ENCODE measurements at regions not wholly inside any gene's neighbourhood (a gene's known extent, or its start where the extent isn't known, plus 50 kb on each side); places are given as distances from the start of the nearest gene placed in this dataset.

- no peaks in the 10 kb centered on the region for H3K9me3 ChIP-seq
- H3K4me1 ChIP-seq: no peaks in the 10 kb centered on the region
- H3K4me3 ChIP-seq: no peak overlapping the region
- TF ChIP-seq POLR2A (IDR thresholded peaks at IDR 0.05): no peak
- no peak for TF ChIP-seq CTCF (IDR thresholded peaks at IDR 0.05)
- no peak for TF ChIP-seq POLR2AphosphoS5 (IDR thresholded peaks at IDR 0.05; ENCODE audit: insufficient read depth in 1 of 2, low read depth in 1 of 2)
- H3K27ac ChIP-seq: no peak overlapping the region
- DNase-seq (ENCODE audit: extremely low spot score in 2 of 2): no peak
- H3K27me3 ChIP-seq: no peaks in the 10 kb centered on the region
- no peaks in the 10 kb centered on the region for H3K36me3 ChIP-seq
- intact Hi-C loops (cut with DNase I): no loop called here
These were observed 215.1 kb downstream of the PRL start for GRCh38 chr6:22081709-22082108.

GRCh38 chr6:22082218-22082617, 214.6 kb downstream of the PRL start:
- DNase-seq (ENCODE audit: extremely low spot score in 2 of 2): no peak
- Histone ChIP-seq H3K4me3 (no peak overlapping the region), H3K27ac (no peak overlapping the region), H3K4me1 (no peaks in the 10 kb centered on the region), H3K9me3 (no peaks in the 10 kb centered on the region), H3K36me3 (no peaks in the 10 kb centered on the region), H3K27me3 (no peaks in the 10 kb centered on the region)
- TF ChIP-seq POLR2A (IDR thresholded peaks at IDR 0.05) (no peak), CTCF (IDR thresholded peaks at IDR 0.05) (no peak), POLR2AphosphoS5 (IDR thresholded peaks at IDR 0.05; ENCODE audit: insufficient read depth in 1 of 2, low read depth in 1 of 2) (no peak)
- intact Hi-C loops (cut with DNase I): no loop called here

DNA sequence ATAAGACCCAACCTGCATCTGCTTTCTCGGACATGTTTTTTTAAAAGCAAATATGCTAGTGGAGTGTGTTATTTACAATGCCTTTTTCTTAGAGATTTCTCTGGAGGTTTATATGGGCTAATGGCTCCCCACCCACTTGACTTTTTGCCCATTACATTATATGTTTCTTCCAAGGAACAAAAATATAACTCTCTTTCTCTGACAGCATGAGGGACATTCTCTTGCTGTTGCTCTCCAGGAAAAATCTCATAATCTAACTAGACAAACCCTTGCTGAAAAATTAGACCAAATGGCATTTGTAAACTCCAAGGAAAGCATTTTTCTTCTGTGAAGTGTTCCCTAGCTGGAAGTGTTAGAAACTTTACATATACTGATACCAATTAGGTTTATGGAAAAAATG, 213.7 kb downstream of the PRL start:
- H3K4me3 ChIP-seq: no peak overlapping the region
- H3K27me3 ChIP-seq: no peaks in the 10 kb centered on the region
- intact Hi-C loops (cut with DNase I): no loop called here
- H3K9me3 ChIP-seq: no peaks in the 10 kb centered on the region
- no peak for DNase-seq (ENCODE audit: extremely low spot score in 2 of 2)
- H3K27ac ChIP-seq: no peak overlapping the region
- H3K4me1 ChIP-seq: no peaks in the 10 kb centered on the region
- no peaks in the 10 kb centered on the region for H3K36me3 ChIP-seq
- TF ChIP-seq POLR2AphosphoS5 (IDR thresholded peaks at IDR 0.05; ENCODE audit: insufficient read depth in 1 of 2, low read depth in 1 of 2) (no peak), CTCF (IDR thresholded peaks at IDR 0.05) (no peak), POLR2A (IDR thresholded peaks at IDR 0.05) (no peak)

DNA sequence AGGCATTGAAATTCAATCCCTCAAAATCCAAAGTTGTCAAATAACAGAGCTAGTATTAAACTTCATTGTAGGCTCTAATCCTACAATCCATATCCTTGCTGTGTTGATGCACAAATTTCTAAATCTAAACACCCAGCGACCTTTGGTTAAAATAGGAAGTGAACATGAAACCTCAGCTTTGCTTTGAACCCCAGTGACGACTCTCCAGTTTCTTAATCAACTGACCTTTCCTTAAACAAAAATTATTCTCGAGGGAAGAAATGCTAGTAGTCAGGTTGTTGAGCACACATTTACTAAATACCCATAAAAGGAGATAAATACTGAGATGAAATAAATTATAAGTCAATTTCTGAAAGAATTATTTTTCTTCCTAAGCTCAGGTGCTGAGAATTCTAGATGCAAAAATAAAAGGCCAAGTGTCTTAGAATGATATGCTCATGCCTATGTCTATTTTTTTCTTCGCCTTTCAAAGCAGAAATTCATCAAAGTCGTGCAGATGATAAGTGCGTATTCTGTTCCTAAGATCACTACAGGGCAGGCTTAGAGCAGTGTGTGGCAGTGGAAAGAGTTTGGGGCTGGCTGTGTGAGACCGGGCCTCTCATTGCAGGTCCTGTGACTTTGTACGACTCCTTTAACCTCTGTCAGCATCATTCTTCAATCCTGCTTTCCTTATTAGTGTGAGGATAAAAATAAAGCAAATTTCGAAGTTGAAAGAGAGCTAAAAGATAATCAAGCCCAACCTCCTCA, 208.7 kb downstream of the PRL start:
- intact Hi-C loops (cut with DNase I): no loop called here
- H3K27me3 ChIP-seq: no peaks in the 10 kb centered on the region
- H3K36me3 ChIP-seq: no peaks in the 10 kb centered on the region
- no peak overlapping the region for H3K4me3 ChIP-seq
- TF ChIP-seq POLR2AphosphoS5 (IDR thresholded peaks at IDR 0.05; ENCODE audit: insufficient read depth in 1 of 2, low read depth in 1 of 2) (no peak), POLR2A (IDR thresholded peaks at IDR 0.05) (no peak), CTCF (IDR thresholded peaks at IDR 0.05) (no peak)
- no peak overlapping the region for H3K27ac ChIP-seq
- DNase-seq (ENCODE audit: extremely low spot score in 2 of 2): no peak
- no peaks in the 10 kb centered on the region for H3K9me3 ChIP-seq
- no peaks in the 10 kb centered on the region for H3K4me1 ChIP-seq

DNA sequence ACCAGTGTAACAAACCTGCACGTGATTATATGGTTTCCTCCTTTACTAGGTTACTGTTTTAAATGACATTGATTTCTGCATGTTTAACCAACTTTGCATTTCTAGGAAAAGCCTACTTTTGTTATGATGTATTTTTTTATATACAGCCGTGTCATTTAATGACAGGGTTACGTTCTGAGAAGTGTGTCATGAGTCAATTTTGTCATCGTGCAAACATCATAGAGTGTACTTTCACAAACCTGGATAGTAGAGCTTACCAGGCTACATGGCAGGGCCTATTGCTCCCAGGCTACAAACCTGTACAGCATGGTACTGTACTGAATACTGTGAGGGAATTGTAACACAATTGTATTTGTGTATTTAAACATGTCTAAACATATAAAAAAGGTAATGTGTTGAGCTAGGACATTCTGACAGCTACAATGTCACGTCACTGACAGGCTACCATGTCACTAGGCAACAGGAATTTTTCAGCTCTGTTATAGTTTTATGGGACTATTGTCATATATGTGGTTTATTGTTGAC, 205.3 kb downstream of the PRL start:
- Histone ChIP-seq H3K36me3 (no peaks in the 10 kb centered on the region), H3K27me3 (no peaks in the 10 kb centered on the region), H3K27ac (no peak overlapping the region), H3K9me3 (no peaks in the 10 kb centered on the region), H3K4me3 (no peak overlapping the region), H3K4me1 (no peaks in the 10 kb centered on the region)
- DNase-seq (ENCODE audit: extremely low spot score in 2 of 2): no peak
- intact Hi-C loops (cut with DNase I): no loop called here
- TF ChIP-seq POLR2A (IDR thresholded peaks at IDR 0.05): no peak
- TF ChIP-seq POLR2AphosphoS5 (IDR thresholded peaks at IDR 0.05; ENCODE audit: insufficient read depth in 1 of 2, low read depth in 1 of 2): no peak
- TF ChIP-seq CTCF (IDR thresholded peaks at IDR 0.05): no peak
